ENCODE measurements at regions not wholly inside any gene's neighbourhood (a gene's known extent, or its start where the extent isn't known, plus 50 kb on each side); places are given as distances from the start of the nearest gene placed in this dataset.

DNA sequence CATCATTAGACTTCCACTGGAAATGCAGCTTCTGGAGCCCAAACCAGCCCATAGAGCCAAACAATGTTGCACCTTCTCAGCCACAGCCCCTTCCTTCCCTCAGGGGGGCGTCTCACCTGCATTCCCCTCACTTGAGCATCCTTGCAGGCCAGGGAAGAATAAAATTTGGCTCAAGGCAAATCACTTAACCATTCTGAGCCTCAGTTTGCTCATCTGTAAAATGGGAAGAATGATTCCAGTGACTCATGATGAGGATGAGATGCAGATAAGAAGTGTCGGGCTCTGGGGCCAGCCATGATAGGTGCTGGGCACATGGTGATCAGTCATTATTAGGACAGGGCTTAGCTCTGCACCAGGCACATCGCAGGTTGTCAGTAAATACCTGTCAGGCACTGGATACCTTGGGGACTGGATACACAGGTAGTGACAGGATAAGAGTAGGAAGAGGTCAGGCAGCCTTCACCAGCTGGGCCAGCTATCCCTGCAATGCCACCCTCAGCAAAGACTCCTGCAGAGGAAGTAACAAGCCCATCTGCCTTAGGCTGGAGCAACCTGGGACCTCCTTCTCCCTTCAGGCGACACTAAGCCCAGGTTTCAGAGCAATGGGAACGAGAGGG is 208.0 kb upstream of the TNRC6C start:
- Histone ChIP-seq H3K4me1 (ENCODE audit: insufficient read depth, low read length) (no peaks in the 10 kb centered on the region), H3K9me3 (ENCODE audit: control insufficient read depth in 1 of 2, insufficient read depth in 1 of 2, low read length in 2 of 2) (peaks cover 0 to 6% of the 10 kb centered on the region in 2 experiments), H3K27me3 (ENCODE audit: control insufficient read depth in 1 of 2, insufficient read depth in 2 of 2, low read length in 2 of 2) (no peaks in the 10 kb centered on the region), H3K36me3 (ENCODE audit: insufficient read depth, low read length) (no peaks in the 10 kb centered on the region), H3K27ac (ENCODE audit: low read depth in 1 of 2, low read length in 2 of 2) (no peak overlapping the region), H3K4me3 (ENCODE audit: low read length) (no peak overlapping the region)
- Mint-ChIP-seq H3K27ac (no peak overlapping the region), H3K4me3 (no peak overlapping the region), H3K4me1 (ENCODE audit: low read depth) (no peaks in the 10 kb centered on the region), H3K27me3 (no peaks in the 10 kb centered on the region), H3K9me3 (no peaks in the 10 kb centered on the region), H3K36me3 (ENCODE audit: low read depth) (no peaks in the 10 kb centered on the region)
- DNase-seq (no peak), ATAC-seq (ENCODE audit: poor library complexity) (no peak)
- ChIA-PET POLR2A (no interaction called here), CTCF (no interaction called here)
- TF ChIP-seq CTCF (IDR thresholded peaks at IDR 0.05) = no peak
- intact Hi-C loops (cut with DNase I, micrococcal nuclease) = no loop called here

DNA sequence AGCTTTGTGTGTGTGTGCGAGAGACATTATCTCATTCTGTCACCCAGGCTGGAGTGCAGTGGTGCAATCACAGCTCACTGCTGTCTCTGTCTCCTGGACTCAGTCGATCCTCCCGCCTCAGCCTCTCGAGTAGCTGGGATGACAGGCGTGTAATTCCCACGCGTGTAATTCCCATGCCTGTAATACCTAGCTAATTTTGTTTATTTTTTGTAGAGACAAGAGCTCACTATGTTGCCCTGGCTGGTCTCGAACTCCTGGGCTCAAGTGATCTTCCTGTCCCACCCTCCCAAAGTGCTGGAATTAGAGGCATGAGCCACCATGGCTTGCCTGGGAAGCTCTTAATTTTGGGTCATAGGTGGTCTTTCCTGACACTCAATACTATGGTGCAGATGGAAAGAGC is 205.3 kb upstream of the TNRC6C start:
- no peaks in the 10 kb centered on the region for H3K36me3 Mint-ChIP-seq (ENCODE audit: low read depth)
- intact Hi-C loops (cut with DNase I, micrococcal nuclease) = no loop called here
- CTCF ChIA-PET = no interaction called here

GRCh38 chr17:77753691-77754245 is 204.7 kb upstream of the TNRC6C start:
- ChIA-PET POLR2A (no interaction called here), CTCF (no interaction called here)
- peaks cover 0 to 3% of the 10 kb centered on the region in 2 experiments for H3K27me3 ChIP-seq (ENCODE audit: control insufficient read depth in 1 of 2, insufficient read depth in 2 of 2, low read length in 2 of 2)
- no peak overlapping the region for H3K27ac ChIP-seq (ENCODE audit: low read depth in 1 of 2, low read length in 2 of 2)
- no peaks in the 10 kb centered on the region for H3K36me3 ChIP-seq (ENCODE audit: insufficient read depth, low read length)
- Mint-ChIP-seq H3K4me3 (no peak overlapping the region), H3K9me3 (no peaks in the 10 kb centered on the region), H3K27ac (no peak overlapping the region), H3K4me1 (ENCODE audit: low read depth) (no peaks in the 10 kb centered on the region), H3K36me3 (ENCODE audit: low read depth) (no peaks in the 10 kb centered on the region), H3K27me3 (no peaks in the 10 kb centered on the region)
- no peaks in the 10 kb centered on the region for H3K4me1 ChIP-seq (ENCODE audit: insufficient read depth, low read length)
- peaks cover 0 to 10% of the 10 kb centered on the region in 2 experiments for H3K9me3 ChIP-seq (ENCODE audit: control insufficient read depth in 1 of 2, insufficient read depth in 1 of 2, low read length in 2 of 2)
- H3K4me3 ChIP-seq (ENCODE audit: low read length) = no peak overlapping the region
- intact Hi-C loops (cut with DNase I, micrococcal nuclease) = no loop called here
- ATAC-seq (ENCODE audit: poor library complexity) = no peak
- DNase-seq = no peak
- TF ChIP-seq CTCF (IDR thresholded peaks at IDR 0.05) = no peak

More for the DNA sequence above, 205.3 kb upstream of the TNRC6C start:
- TF ChIP-seq CTCF (IDR thresholded peaks at IDR 0.05) = no peak
- Mint-ChIP-seq H3K9me3 (no peaks in the 10 kb centered on the region), H3K27ac (no peak overlapping the region), H3K4me1 (ENCODE audit: low read depth) (no peaks in the 10 kb centered on the region), H3K27me3 (no peaks in the 10 kb centered on the region), H3K4me3 (no peak overlapping the region)
- no peak for DNase-seq
- Histone ChIP-seq H3K4me1 (ENCODE audit: insufficient read depth, low read length) (no peaks in the 10 kb centered on the region), H3K4me3 (ENCODE audit: low read length) (no peak overlapping the region), H3K27ac (ENCODE audit: low read depth in 1 of 2, low read length in 2 of 2) (no peak overlapping the region), H3K27me3 (ENCODE audit: control insufficient read depth in 1 of 2, insufficient read depth in 2 of 2, low read length in 2 of 2) (peaks cover 0 to 3% of the 10 kb centered on the region in 2 experiments), H3K36me3 (ENCODE audit: insufficient read depth, low read length) (no peaks in the 10 kb centered on the region), H3K9me3 (ENCODE audit: control insufficient read depth in 1 of 2, insufficient read depth in 1 of 2, low read length in 2 of 2) (peaks cover 0 to 10% of the 10 kb centered on the region in 2 experiments)
- ATAC-seq (ENCODE audit: poor library complexity) = no peak
- POLR2A ChIA-PET = no interaction called here
